ENCODE measurements at regions not wholly inside any gene's neighbourhood (a gene's known extent, or its start where the extent isn't known, plus 50 kb on each side); places are given as distances from the start of the nearest gene placed in this dataset.

- Histone ChIP-seq H2BK5ac (ENCODE audit: low read depth, low read length) (no peak overlapping the region), H3K4me3 (ENCODE audit: extremely low read depth in 1 of 4, insufficient read depth in 2 of 4, low read depth in 3 of 4, low read length in 4 of 4) (no peak overlapping the region), H3K14ac (ENCODE audit: insufficient read length) (no peak overlapping the region), H4K20me1 (replicated peaks in 1 of 2; ENCODE audit: control insufficient read depth in 1 of 2, insufficient read depth in 2 of 2, low read length in 2 of 2) (no peaks in the 10 kb centered on the region), H2AFZ (ENCODE audit: low read length) (no peak overlapping the region), H3K27ac (ENCODE audit: low read depth, low read length) (no peak overlapping the region), H2BK12ac (ENCODE audit: low read depth, low read length) (no peak overlapping the region), H2BK120ac (replicated peaks; ENCODE audit: low read depth, low read length) (no peak overlapping the region), H3K4me1 (replicated peaks in 1 of 4; ENCODE audit: control insufficient read depth in 3 of 4, insufficient read depth in 4 of 4, low read length in 3 of 4) (peaks cover 0 to 3% (median 0%) of the 10 kb centered on the region in 4 experiments; a peak in 4 of 7 replicates), H3K79me2 (ENCODE audit: control insufficient read depth in 1 of 2, insufficient read depth in 2 of 2, low read length in 2 of 2) (no peaks in the 10 kb centered on the region), H3K23ac (ENCODE audit: insufficient read length) (no peak overlapping the region), H3K36me3 (ENCODE audit: control insufficient read depth in 2 of 4, insufficient read depth in 4 of 4, low read length in 3 of 4) (no peaks in the 10 kb centered on the region), H4K91ac (replicated peaks; ENCODE audit: insufficient read length, low read length) (no peak overlapping the region), H3K56ac (replicated peaks; ENCODE audit: insufficient read length, low read depth, low read length) (no peak overlapping the region), H4K5ac (ENCODE audit: insufficient read length, low read depth, low read length) (no peak overlapping the region), H3K9me3 (ENCODE audit: insufficient read depth in 2 of 2, low read depth in 1 of 2, low read length in 1 of 2) (no peaks in the 10 kb centered on the region), H2BK20ac (ENCODE audit: low read length) (no peak overlapping the region), H2AK5ac (ENCODE audit: low read depth, low read length) (no peak overlapping the region), H3K18ac (ENCODE audit: extremely low read depth, low read length) (no peak overlapping the region), H3K4me2 (ENCODE audit: insufficient read depth in 1 of 2, low read depth in 2 of 2, low read length in 2 of 2) (no peak overlapping the region), H3K4ac (replicated peaks; ENCODE audit: insufficient read length, low read depth, low read length) (no peak overlapping the region), H2BK15ac (ENCODE audit: low read length) (no peak overlapping the region), H3K27me3 (replicated peaks in 1 of 4; ENCODE audit: control insufficient read depth in 3 of 4, extremely low read depth in 1 of 4, insufficient read depth in 3 of 4, low read length in 3 of 4) (no peaks in the 10 kb centered on the region), H4K8ac (ENCODE audit: extremely low read depth, insufficient read depth, low read length) (no peak overlapping the region), H3K79me1 (ENCODE audit: low read depth, low read length) (no peaks in the 10 kb centered on the region), H3K23me2 (ENCODE audit: low read depth, low read length) (no peaks in the 10 kb centered on the region), H3K9ac (replicated peaks in 1 of 4; ENCODE audit: extremely low read depth in 1 of 4, low read depth in 3 of 4, low read length in 3 of 4) (no peak overlapping the region)
- no peak for DNase-seq (ENCODE audit: low read depth in 1 of 2, low spot score in 2 of 2)
- 82% methylated on average over 4 of the region's 4 CpGs; no CpG with 5 or more reads in 1 of the 2 experiments for WGBS, 2 experiments (ENCODE audit: extremely low coverage in 1 of 2, insufficient coverage in 1 of 2, insufficient read length in 1 of 2, insufficient replicate concordance in 2 of 2, low coverage in 1 of 2, low lambda C conversion rate in 2 of 2, missing lambda C conversion rate in 1 of 2)
- ChIA-PET CTCF (ENCODE audit: partially characterized antibody) (interaction anchor here (0.6 to 2.7 kb wide), 11 partner anchors 9 to 277 kb away, joined by 3 to 13 read pairs (median 4); no protein-coding TSS in a partner anchor), POLR2A (ENCODE audit: partially characterized antibody) (no interaction called here)
- FAIRE-seq: no peak
- TF ChIP-seq CTBP2 (IDR thresholded peaks at IDR 0.05; ENCODE audit: borderline replicate concordance, insufficient read depth, insufficient read length, low read length): no peak
- no peak for TF ChIP-seq BACH1 (IDR thresholded peaks at IDR 0.05; ENCODE audit: low read length)
- no peak for TF ChIP-seq ATF2 (IDR thresholded peaks at IDR 0.05; ENCODE audit: low read length)
- TF ChIP-seq EP300 (IDR thresholded peaks at IDR 0.05; ENCODE audit: borderline replicate concordance in 1 of 2, low read depth in 2 of 2, low read length in 2 of 2): no peak
- no peak for TF ChIP-seq TAF7 (optimal IDR thresholded peaks at IDR 0.05; ENCODE audit: borderline replicate concordance, low read depth, low read length)
- TF ChIP-seq SP1 (IDR thresholded peaks at IDR 0.05; ENCODE audit: low read depth, low read length): no peak
- TF ChIP-seq RFX5 (IDR thresholded peaks at IDR 0.05; ENCODE audit: borderline replicate concordance, low read depth, low read length): no peak
- no peak for TF ChIP-seq CHD1 (IDR thresholded peaks at IDR 0.05; ENCODE audit: low read depth, low read length)
- TF ChIP-seq SAP30 (IDR thresholded peaks at IDR 0.05; ENCODE audit: insufficient read depth, insufficient replicate concordance, low read length): no peak
- TF ChIP-seq BRCA1 (IDR thresholded peaks at IDR 0.05; ENCODE audit: low read depth, low read length): no peak
- no peak for TF ChIP-seq BCL11A (IDR thresholded peaks at IDR 0.05; ENCODE audit: low read depth in 2 of 2, low read length in 2 of 2)
- no peak for TF ChIP-seq USF2 (IDR thresholded peaks at IDR 0.05; ENCODE audit: low read length)
These were observed 176.5 kb upstream of the NAV2 start for GRCh38 chr11:19536131-19536530.
